ENCODE measurements at regions not wholly inside any gene's neighbourhood (a gene's known extent, or its start where the extent isn't known, plus 50 kb on each side); places are given as distances from the start of the nearest gene placed in this dataset.
A peak's percentile ranks its signal among the peaks of the same experiment; 100 is the strongest.

- DNase-seq (ENCODE audit: low read depth in 2 of 2, low spot score in 1 of 2), result no peak
Measured at GRCh38 chr6:44016131-44016870, 111.0 kb downstream of the MRPL14 start.

- no peak for DNase-seq (ENCODE audit: low read depth in 2 of 2, low spot score in 1 of 2)
Measured at GRCh38 chr6:44012078-44012493, 115.2 kb downstream of the MRPL14 start.

- no peak for DNase-seq (ENCODE audit: low read depth in 2 of 2, low spot score in 1 of 2)
Measured at GRCh38 chr6:44011350-44011920, 115.8 kb downstream of the MRPL14 start.

- no peak for DNase-seq (ENCODE audit: low read depth in 2 of 2, low spot score in 1 of 2)
Measured at GRCh38 chr6:44010411-44011349, 116.6 kb downstream of the MRPL14 start.

- no peak for DNase-seq (ENCODE audit: low read depth in 2 of 2, low spot score in 1 of 2)
Measured at GRCh38 chr6:44009425-44010321, 117.6 kb downstream of the MRPL14 start.

GRCh38 chr6:44008821-44009370, 118.4 kb downstream of the MRPL14 start:
- no peak for DNase-seq (ENCODE audit: low read depth in 2 of 2, low spot score in 1 of 2)

GRCh38 chr6:44007818-44008621, 119.2 kb downstream of the MRPL14 start:
- DNase-seq (ENCODE audit: low read depth in 2 of 2, low spot score in 1 of 2), result no peak

GRCh38 chr6:44006872-44007303, 120.4 kb downstream of the MRPL14 start:
- no peak for DNase-seq (ENCODE audit: low read depth in 2 of 2, low spot score in 1 of 2)

- no peak for DNase-seq (ENCODE audit: low read depth in 2 of 2, low spot score in 1 of 2)
Measured at GRCh38 chr6:44006123-44006871, 121.0 kb downstream of the MRPL14 start.

- no peak for DNase-seq (ENCODE audit: low read depth in 2 of 2, low spot score in 1 of 2)
Measured at GRCh38 chr6:44005507-44005903, 121.7 kb downstream of the MRPL14 start.

GRCh38 chr6:44004625-44005506, 122.4 kb downstream of the MRPL14 start:
- DNase-seq (ENCODE audit: low read depth in 2 of 2, low spot score in 1 of 2), result no peak

- DNase-seq (ENCODE audit: low read depth in 2 of 2, low spot score in 1 of 2), result no peak
Measured at GRCh38 chr6:44004136-44004535, 123.1 kb downstream of the MRPL14 start.

- DNase-seq (ENCODE audit: low read depth in 2 of 2, low spot score in 1 of 2), result no peak
Measured at GRCh38 chr6:44003345-44004061, 123.7 kb downstream of the MRPL14 start.

GRCh38 chr6:44002593-44003344, 124.5 kb downstream of the MRPL14 start:
- peak in 1 of 2 donors; percentile 17 for DNase-seq (ENCODE audit: low read depth in 2 of 2, low spot score in 1 of 2)

GRCh38 chr6:44002067-44002592, 125.1 kb downstream of the MRPL14 start:
- no peak for DNase-seq (ENCODE audit: low read depth in 2 of 2, low spot score in 1 of 2)

- DNase-seq (ENCODE audit: low read depth in 2 of 2, low spot score in 1 of 2), result no peak
Measured at GRCh38 chr6:44001318-44002066, 125.8 kb downstream of the MRPL14 start.
